NCI-H2227 (cell line): ENCODE measurements at regions not wholly inside any gene's neighbourhood (a gene's known extent, or its start where the extent isn't known, plus 50 kb on each side); places are given as distances from the start of the nearest gene placed in this dataset.
"Not testable (repeated sequence)": the region's sequence is repeated elsewhere in the genome, so short reads cannot be mapped to it uniquely, and the experiment has no call there.

ENCODE experiments used
- DNase-seq: peaks from one replicate; lab custom pipeline; 2025; ENCODE audit not compliant: unreplicated experiment; lab: John Stamatoyannopoulos, UW

DNA sequence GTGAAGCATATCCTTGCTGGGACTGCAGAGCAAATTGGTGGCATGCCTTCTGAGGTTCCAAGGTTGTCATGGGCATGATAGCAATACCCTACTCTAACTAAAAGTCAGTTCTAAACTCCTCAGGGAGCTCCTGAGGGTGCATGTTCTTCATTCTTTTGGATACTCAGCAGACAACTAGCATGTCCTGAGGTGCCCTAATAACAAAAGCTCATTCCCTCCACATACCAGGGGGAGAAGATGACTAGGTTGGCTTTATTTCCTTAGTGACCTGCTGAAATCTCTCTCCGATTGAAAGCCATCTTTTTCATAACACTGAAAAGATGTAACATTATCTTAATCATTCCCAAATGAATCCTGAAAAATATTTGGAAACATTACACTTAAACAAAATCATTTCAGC is 188.7 kb upstream of the IGF1 start:
- DNase-seq, result no peak

DNA sequence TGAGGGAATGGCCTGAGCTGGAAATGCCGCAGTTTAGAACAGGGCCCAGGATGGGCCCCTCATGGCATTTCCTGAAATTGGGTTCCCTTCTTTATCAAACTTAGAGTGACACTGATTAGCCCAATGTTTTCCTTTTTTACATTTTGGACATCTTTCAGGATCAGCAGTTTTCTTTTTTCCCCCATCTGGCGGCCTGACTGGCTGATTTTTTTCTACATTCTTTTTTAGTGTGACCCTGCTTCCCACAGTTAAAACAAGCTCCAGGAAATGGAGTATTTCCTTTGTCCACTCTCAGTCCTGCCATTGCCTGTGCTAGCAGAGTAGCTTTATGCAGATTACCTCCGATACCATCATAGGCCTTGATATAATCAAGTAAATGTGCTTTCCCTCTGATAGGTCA is 185.8 kb upstream of the IGF1 start:
- not testable (repeated sequence) for DNase-seq

DNA sequence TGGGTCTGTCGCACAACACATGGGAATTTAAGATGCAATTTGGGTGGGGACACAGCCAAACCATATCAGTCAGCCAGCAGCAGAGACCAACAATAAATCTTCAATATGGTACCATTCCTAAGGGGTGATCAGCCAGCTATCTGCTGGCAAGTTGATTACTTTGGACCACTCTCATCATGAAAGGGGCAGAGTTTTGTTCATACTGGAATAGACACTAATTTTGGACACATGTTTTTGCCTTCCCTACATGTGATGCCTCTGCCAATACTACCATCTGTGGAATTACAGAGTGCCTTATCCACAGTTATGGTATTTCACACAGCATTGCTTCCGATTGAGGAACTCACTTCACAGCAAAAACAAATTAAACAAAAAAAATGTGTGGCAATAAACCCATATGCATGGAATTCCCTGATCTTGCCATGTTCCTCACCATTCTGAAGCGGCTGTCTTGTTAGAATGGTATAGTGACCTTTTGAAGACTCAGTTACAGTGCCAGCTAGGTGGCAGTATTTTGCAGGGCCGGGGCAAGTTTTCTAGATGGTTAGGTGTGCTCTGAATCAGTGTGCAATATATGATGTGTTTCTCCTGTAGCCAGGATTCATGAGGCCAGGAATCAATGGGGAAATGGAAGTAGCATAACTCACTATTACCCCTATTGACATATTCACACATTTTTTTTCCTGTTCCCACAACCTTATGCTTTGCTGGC is 179.0 kb upstream of the IGF1 start:
- DNase-seq, result no peak

DNA sequence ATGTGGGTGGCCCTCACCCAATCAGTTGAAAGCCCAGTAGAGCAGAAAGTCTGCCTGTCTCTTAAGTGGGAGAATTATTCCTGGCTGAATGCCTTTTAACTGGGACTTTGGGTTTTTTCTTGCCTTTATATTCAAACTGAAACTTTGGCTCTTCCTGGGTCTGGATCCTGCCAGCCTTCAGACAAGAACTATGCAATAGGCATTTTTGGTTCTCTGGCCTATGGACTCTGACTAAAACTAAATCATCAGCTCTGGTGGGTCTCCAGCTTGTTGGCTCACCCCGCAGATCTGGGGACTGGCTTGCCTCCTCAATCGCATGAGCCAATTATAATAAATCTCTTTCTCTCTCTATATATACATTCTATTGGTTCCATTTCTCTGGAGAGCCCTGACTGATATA is 173.0 kb upstream of the IGF1 start:
- DNase-seq, result no peak

DNA sequence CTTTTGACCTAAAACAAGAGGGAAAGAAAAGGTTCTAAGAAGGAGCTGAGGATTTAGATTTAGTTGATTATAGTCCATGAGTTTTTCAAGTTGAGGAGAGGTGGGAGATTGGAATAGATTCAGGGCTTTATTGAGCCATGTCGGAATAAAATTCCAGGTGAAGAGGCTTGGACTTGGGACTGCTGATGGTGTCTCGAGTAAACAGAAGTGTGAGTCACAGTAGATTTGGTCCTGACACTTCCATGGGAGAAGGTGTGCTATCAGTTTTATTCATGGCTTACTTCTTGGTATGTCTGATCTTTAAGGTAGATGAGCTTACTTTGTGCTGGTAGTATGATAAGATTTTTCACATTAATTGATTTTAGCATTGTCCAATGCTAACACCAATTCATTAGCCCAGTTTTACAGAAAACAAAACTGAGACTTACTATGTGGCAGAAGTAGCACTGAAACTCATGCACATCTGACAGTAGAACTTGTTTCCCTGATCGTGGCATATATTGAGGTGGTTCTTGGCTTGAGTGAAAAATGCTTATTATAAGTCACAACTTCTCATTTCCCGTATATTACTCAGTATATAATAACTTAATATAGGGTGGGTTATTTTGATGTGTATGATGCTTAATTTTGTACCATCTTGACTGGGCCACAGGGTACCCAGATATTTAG is 172.4 kb upstream of the IGF1 start:
- no peak for DNase-seq

DNA sequence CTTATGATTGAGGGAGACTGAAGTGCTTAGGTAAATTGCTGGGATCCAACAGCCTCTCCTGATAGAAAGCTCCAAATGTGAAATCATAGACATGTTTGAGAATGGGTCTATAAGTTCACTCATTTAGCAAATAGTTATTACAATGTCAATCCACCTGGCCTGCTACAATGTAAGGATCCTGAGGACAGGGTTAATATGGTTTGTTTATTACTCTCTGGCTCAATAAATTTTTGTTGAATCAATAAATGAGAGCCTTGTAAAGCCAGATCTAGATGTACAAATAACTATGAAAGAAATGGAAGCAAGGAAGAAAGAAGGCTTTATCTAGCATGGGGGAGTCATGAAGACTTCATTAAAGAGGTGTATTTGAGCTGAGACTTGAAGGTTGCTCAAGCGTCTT is 165.6 kb upstream of the IGF1 start:
- no peak for DNase-seq

DNA sequence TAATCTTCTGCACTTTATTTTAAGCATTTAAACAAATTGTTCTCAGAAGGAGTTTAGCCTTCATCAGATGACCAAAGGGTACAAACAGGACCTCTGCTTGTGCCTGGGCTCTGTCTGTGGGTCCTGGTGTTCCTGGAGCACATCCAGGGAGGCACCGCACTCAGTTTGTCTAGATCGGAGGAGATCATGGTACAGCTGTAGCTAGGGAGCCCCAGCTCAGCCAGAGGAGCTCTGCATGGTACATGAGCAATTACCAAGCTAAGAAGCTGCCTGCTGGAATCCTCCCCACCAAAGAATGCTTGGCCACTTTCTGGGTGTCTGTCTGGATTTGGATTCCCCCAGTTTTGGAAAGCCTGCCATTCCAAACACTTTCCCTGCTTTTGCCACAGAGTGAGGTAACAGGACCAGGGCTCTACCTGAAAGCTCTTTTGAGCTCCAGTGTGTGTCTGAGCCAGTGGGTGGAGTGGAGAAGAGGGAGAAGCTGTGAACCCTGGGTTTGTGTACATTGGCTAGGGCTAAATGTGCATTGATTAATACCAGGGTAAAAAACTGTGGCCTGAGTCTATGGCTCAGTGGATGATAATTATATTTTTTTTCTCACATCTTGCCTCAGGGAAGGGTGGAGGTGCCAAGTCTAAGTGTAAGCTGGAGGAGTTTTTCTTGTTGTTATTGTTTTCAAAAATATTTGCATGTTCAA is 163.7 kb upstream of the IGF1 start:
- no peak for DNase-seq

DNA sequence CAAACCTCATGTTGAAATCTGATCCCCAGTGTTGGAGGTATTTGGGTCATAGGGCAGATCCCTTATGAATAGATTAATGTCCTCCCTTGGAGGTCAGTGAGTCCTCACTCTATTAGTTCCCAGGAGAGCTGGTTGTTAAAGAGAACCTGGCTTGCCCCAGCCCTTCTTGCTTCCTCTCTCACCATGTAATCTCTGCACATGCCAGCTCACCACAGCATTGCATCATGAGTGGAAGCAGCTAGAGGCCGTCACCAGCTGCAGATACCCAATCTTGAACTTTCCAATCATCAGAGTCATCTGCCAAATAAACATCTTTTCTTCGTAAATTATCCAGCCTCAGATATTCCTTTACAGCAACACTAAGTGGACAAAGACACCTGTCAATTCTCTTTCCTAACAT is 161.8 kb upstream of the IGF1 start:
- DNase-seq, result no peak

DNA sequence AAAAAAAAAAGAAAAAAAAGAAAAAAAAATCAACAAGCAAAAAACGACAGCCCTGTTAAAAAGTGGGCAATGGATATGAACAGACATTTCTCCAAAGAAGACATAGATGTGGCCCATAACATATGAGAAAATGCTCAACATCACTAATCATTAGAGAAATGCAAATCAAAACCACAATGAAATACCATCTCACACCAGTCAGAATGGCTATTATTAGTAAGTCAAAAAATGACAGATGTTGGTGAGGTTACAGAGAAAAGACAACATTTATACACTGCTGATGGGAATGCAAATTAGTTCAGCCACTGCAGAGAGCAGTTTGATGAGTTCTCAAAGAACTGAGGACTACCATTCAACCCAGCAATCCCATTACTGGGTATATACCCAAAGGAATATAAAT is 160.3 kb upstream of the IGF1 start:
- not testable (repeated sequence) for DNase-seq

DNA sequence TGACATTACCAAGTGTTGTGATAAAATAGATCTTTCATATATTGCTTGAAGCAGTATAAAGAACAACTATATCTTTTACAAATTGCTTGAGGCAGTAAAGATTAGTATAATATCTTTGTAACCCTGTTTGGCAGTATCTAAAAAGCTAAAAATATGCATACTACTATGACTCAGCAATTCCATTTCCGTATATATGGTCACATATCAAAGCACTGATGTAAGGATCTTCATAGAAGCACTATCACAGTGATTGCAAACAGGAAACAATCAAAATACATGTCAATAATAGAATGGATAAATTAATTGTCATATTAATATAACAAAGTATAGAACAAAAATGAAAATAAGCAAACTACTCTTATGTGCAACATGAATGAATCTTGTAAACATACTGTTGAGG is 158.4 kb upstream of the IGF1 start:
- DNase-seq, result no peak

DNA sequence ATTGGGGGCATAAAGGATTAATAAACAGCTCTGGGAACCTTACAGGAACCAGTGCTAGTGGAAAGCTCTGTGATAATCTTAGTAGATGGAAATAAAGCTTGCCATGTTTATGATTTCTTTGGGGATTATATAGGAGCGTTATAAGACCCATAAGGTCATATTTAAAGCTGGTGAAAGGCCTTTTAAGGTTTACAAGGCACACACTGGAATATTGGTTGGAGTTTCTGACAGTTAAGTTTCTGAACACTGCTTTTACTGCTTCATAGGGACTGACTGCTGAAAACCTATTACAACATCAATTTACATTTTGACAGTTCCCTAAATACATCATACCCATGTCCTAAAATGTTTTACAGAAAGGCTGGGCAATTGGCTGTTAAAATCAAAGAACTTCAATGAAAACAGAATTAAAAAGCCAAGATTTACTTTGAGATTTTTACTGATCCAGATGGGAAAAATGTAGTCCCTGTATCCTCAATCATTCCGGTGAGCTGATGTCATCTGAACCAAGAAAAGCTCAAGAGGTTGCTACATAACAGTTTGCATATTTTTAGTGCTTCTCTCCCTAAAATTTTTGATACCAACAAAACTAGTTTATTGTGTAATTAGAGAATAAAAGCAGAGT is 153.7 kb upstream of the IGF1 start:
- no peak for DNase-seq

DNA sequence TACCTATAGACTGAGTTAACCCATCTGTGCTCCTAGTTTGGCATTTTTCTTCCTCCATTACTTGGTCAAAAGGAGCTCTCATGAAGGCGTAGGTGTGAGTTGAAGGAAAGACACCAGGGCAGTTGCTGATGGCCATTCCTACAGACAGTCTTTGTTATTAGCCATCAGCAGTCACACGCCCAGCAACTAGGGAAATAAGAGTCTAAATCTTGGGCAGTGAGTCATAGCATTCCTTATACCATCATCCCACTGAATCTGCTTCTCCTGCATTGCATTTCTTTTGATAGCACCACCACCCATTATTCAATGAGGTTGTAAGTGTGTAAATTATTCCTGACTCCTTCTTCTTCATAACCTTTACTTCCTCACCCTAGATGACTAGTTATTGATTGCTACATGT is 150.9 kb upstream of the IGF1 start:
- no peak for DNase-seq

DNA sequence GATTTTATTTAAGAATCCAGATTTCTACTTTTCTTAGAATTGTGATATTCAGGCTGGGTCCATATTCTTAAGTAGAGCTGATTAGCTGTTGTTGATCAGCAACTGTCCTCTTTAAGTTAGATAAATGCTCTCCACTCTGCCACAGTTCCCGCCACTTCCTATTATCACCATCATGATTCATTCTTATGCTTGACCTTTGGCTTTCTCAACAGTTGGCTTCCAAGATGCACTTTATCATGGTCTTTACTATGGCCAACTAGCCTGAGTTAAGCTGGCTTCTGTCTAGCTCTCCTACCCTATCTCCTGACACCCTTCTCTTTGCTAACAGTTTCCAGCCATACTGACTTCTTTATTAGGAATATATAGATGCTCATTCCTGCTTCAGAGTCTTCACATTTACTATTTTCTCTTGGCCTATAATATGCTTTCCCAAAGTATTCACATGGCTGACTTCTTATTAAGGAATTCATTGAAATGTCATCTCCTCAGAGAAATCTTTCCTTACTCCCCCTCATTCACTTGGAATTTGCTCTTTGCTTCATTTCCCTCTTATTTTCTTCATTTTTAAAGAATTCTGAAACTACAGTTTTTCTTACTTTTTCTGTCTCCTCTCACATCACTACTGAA is 149.0 kb upstream of the IGF1 start:
- no peak for DNase-seq

DNA sequence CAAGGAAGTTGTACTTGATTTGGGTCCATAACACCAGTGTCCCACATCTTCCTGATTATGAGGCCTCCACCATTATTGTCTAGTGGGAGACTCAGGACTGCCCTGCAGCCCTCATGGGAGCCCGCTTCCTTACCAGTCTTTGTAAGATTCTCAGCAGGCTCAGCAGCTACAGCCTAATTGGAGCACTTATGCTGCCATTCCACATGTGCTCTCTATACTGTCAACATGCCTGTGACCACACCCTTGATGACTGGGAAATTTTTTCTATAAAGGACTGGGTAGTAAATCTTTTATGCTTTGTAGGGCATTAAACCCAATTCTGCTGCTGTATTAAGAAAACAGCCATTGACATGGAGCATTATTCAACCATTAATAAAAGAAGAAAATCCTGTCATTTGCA is 145.5 kb upstream of the IGF1 start:
- peak; percentile 3 for DNase-seq

DNA sequence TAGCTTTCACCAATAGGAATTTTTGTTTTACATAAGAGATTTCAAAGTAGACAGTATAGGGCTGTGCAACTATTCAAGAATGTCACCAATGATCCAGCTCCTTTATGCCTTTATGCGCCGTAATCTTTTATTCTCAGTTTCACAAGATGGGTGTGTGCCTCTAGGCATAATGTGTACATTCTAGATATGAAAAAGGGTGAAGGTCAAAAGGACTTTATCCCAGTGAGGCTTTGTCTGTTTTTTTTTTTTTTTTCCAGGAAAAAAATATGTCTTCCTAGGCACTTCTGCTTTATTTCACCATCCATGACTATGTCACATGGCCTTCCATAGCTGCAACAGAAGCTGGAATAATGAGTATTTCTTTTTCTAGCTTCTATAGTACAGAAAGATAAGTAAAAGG is 142.3 kb upstream of the IGF1 start:
- DNase-seq, result no peak

DNA sequence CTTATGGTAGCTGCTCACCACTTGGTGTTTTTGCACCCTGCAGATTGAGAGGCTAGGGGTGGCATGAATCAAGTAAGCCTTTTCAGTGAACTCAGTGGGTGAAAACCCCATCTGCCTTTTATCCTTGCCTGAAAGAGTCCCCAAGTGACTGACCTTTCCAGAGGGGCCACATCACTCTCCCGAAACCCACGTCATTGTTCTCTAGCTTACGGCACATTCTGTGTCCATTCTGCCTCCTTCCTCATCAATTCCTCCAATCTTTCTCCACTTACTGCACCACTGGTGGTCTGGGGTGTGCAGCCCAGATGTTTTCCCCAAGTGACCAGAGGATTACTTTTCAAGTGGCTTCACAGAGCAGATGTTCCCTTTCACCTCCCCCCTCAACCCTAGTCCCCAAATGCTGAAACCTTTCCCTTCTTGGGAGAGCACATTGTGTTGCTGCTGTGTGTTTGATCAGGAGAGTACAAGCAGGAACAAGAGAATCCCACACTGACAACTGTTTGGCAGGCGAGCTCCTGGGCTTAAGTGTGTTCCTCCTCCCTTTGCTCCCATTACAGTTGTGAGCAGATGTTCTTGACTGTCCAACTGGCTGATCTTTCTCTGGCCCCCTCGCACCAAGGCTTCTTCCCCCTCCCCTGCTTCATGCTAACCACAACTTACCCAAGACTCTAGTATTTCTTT is 138.0 kb upstream of the IGF1 start:
- DNase-seq, result no peak

DNA sequence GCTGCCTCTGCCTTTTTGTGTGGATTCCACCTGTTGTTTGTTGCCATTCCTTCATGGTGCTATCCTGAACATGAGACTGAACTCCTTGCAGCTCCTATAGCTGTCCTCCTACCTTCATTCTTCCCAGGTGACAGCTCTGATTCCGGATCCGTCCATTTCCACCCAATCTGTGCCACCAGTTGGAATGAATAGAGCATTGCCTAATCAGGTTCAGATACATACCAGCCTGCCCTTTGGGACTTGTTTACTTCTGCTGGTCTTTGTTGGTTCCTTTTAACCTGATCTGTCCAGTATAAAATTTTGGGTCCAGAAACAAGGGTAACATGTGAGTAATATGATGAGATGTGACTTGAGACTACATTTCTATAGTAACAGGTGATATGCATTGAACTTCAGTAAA is 136.3 kb upstream of the IGF1 start:
- DNase-seq, result no peak

DNA sequence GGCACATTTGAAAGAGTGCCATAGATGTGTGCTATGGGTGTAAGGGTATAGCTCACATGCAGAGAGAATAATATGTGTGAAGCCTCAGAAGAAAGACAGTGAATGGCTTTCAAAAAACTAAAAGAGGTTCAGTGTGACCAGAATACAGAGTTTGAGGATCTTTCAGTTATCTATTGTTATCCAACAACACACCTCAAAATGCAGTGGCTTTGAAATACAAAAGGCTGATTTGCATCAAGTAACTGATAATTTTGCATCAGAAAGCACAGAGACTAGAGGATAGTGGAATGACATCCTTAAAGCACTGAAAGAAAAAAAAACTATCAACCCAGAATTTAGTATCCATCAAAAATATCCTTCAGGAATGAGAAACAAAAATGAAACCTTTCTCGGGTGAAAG is 131.6 kb upstream of the IGF1 start:
- DNase-seq, result no peak

DNA sequence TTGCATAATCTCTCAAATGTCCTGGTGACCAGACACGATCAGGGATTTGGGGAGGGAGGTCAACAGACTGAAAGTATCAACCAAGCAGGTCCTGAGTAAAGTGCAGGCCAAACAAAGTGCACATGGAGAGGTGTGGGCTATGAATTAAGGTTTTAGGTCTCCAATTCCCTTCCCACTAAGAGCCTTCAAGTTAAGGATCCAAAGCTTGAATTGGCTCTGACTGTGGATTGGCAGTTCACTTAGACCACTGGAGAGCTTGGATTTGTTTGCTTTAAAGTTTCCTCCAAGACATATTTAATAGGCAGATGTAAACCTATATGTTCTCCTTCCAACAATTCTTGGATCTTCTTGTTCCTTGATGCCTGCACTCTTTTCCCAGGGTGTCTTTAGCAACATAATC is 129.6 kb upstream of the IGF1 start:
- no peak for DNase-seq

DNA sequence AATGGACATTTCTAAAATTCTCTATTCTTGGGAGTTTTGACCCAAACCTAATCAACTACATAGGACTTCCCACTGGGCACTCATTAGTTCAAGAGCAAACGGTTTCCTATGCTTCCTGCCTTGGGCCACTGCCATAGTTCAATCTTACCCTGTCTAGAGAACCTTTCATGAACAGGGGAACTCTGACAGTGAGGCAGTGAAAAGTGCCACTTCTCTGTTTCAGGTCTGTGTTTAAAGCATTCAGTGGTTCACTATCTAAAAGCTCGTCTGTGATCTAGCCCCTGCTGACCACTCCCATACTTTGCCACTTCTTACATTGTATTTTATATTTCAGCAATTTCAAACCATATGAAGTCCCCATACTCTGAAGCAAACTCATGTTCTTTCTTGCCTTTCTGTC is 122.7 kb upstream of the IGF1 start:
- no peak for DNase-seq

DNA sequence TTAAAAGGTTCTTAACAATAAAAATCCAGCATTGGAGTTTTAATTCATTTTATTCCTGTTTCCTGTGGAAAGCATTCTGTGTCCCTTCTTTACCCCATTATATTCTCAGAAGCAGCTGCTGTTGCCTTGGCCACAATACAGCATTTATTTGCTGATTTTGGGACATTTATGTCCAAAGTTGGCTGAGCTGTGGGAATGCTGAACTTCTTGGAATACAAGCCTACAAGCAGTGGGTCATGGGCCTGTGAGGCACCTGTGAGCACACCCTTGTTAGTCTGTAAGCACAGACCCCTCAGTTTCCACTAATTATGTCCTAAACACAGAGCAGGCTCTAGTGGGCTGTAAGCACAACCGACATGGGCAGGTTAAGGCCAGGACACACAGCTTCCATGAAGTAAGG is 122.2 kb upstream of the IGF1 start:
- DNase-seq, result no peak
